A549 (cell line): ENCODE measurements at regions not wholly inside any gene's neighbourhood (a gene's known extent, or its start where the extent isn't known, plus 50 kb on each side); places are given as distances from the start of the nearest gene placed in this dataset.

Source experiments
- CTCF ChIP-seq: fragments of >200 bp; sonication (Bioruptor Twin); formaldehyde crosslinking; IDR thresholded peaks from 3 replicates; pipeline ENCODE4 v1.5.1; 2016
- REST ChIP-seq: fragments of 200-600 bp; sonication (generic); IDR thresholded peaks from 2 replicates; pipeline ENCODE4 v1.6.1; 2016; ENCODE audit warnings: antibody characterized with exemption, mild to moderate bottlenecking, moderate library complexity

- no peak for TF ChIP-seq CTCF
- TF ChIP-seq REST: no peak
Observed at GRCh38 chr10:121291376-121291775, 306.9 kb downstream of the FGFR2 start.
